HG03060 (cell line): ENCODE measurements at regions not wholly inside any gene's neighbourhood (a gene's known extent, or its start where the extent isn't known, plus 50 kb on each side); places are given as distances from the start of the nearest gene placed in this dataset.
"Not testable (repeated sequence)": the region's sequence is repeated elsewhere in the genome, so short reads cannot be mapped to it uniquely, and the experiment has no call there.

Experiments used
- ATAC-seq: cut with Tn5 transposase; IDR thresholded peaks from one replicate; pipeline ENCODE4 v1.9.1; 2021; ENCODE audit warnings: low read depth, moderate number of reproducible peaks; ENCODE audit not compliant: unreplicated experiment

DNA sequence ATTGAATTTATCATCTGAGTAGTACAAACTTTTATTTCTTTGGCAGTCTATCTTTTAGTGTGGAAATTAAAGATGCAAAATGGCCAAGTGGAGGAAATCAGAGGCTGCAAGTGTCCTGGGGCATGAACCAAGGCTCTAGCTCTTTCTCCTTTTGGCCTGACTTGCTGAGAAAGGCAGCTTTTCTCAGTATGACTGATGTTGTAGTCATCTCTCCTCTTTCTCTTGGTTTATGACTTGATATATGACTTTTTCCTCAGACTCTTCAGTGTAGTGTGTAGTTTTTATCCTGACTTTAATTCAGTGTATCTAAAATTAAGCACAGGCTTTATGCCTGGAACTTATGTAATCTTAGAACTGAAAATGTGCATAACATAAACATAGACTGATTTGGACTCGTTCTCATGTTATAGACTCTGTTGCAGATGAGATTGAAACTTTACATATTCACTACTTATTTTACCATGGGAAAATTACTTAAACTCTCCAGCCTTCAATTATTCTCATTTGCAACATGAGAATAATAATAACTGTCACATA lies 65.7 kb downstream of the SLITRK5 start:
- ATAC-seq: no peak

DNA sequence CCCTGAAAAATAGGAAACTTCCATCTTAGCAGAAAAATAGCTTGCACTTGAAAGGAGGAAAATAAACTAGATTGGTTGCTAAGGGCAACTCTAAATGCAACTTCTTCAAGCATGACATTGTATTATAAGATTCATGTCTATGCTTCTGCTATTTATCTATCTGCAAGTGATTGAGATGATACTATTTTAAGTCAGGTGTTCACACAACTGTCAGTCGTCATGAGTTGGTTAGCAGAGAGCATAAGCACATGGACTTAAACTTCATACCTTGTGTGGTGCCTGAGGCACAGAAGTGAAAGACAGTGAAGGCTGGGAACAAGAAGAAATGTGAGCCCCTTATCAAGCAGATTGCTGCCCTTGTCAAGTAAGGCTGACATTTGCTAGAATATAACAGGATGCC lies 82.9 kb downstream of the SLITRK5 start:
- ATAC-seq: no peak

DNA sequence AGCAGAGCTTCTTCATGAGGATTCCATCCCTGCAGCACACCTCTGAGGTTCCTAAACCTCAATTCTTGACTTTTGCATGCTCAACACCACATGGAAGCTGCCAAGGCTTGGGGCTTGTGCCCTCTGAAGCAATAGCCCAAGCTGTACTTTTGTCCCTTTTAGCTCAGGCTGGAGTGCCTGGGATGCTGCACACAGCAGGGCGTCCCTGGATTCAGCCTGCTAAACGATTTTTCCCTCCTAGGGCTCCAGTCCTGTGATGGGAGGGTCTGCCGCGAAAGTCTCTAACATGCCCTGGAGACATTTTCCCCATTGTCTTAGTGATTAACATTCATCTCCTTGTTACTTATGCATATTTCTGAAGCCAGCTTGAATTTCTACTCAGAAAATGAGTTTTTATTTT lies 98.3 kb downstream of the SLITRK5 start:
- no peak for ATAC-seq

DNA sequence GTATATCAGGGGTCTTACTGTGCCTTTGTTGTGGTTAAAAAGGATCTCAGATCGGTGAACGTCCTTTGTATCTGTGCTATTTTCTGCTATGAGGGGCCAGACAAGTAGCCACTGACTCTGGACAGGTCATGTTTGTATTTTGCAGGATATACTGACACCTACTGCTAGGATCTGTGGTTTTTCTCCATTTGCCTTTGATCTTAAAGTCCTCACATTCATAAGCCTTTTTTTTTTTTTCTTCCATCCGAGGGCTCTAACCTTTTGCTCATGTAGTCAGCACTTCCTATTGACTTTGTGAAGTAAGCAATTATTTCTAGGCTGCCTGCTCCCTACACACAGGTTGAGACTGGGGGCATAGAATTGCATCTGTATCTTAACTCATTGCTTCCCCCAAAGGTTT lies 106.2 kb downstream of the SLITRK5 start:
- no peak for ATAC-seq

DNA sequence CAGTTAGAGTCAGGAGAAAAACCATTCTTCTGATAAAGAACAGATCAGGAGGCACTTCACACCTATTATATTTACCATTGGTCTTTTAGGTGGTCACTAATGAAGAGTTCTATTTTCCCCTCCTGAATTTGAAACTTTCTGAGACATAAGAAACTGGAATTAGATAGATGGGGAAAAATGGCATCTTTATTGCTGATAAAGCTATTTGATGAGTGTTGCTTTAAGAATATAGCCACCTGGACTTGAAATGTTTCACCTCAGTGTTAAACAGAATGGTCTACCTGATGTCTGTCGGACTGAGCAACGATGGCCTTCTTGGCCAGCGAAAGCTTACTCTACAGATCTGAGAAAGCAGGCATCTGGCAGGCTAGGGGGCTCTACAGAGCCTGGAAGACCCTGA lies 107.0 kb downstream of the SLITRK5 start:
- ATAC-seq: no peak

DNA sequence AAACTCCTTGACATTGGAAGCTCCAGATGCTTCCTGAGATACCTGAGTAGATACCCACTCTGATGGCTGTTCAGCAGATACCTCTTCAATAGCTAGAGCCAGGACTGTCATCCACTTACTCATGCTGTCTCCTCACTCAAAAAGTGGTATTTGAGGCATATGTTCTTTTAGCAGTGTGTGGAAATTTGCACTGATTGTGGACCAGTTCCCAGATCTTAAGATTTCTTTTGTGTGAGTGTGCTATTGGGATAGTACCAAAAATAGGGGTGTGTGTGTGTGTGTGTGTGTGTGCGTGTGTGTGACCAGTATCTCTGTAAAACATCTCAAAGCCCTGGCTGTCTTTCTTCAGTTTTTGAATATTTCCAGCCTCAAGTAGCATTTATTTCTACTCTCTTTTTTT lies 108.3 kb downstream of the SLITRK5 start:
- no peak for ATAC-seq

DNA sequence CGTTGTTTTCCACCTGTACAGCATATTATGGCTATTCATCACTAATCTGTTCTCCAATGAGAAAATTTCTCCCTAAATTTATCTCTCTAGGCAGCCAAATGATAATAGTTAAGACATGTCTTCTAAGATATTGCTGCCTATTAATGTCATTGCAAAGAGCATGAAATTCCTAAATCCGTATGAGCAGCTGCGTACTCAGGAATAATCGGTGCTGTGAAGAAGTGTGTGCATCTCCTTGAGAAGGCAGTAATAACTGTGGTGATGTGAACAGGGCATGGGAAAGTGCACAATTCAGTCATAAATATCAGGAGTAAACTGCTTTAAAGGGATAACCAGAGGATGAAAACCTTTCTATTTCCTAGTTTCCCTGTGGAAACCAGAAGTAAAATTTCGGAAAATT lies 112.2 kb downstream of the SLITRK5 start:
- ATAC-seq: no peak

DNA sequence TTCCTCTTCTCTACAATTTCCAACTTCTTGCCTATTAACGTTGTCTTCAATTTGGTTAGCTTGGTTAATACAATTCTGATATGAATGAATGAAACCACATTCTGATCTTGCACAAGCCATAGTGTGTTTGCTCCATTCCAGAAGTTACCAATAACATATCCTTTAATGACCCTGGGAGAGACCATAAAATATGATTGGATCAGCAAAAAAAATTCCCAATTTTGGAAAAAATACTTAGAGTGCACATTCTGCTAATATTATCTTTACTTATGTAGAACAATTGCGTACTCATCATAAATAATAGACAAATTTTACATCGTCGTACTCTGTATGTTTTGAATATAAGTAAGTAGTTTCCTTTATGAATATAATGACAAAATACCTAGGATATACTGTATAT lies 117.2 kb downstream of the SLITRK5 start:
- no peak for ATAC-seq

DNA sequence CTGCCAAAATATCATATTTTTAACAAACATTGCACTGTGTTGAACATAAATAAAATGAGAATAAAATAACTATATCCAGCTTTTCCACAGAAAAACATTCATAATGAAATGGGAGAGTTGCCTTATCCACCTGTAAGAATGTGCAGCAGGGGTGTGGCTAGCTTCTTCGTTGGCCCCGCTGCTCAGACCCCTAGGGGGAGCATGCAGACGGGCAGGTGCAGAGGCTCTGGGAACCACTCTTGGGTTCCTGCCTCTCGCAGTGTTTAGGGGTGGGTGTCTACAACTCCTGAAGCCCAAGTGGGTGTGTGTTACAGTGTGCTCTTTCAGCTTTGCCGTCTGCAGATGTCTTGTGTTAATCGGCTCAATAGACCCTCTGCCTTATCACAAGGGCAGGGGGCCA lies 121.7 kb downstream of the SLITRK5 start:
- ATAC-seq: no peak

DNA sequence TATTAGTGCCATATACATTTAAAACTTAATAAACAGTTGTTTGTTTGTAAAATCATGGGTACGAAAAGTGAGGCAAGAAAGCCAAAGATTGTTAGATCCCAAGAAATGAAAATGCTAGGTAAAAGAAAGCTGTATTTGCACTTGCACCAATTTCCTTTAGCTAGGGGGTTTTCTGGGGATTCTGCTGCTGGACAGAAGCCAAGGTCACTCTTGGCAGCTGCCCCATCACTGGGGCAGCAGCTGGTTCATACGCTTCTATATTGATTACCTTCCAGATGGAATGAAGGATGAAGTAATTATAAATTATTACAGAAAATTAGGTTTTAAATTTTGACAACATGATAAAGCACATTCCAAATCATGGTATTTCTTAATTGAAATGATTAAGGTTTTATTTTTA lies 127.4 kb downstream of the SLITRK5 start:
- no peak for ATAC-seq

DNA sequence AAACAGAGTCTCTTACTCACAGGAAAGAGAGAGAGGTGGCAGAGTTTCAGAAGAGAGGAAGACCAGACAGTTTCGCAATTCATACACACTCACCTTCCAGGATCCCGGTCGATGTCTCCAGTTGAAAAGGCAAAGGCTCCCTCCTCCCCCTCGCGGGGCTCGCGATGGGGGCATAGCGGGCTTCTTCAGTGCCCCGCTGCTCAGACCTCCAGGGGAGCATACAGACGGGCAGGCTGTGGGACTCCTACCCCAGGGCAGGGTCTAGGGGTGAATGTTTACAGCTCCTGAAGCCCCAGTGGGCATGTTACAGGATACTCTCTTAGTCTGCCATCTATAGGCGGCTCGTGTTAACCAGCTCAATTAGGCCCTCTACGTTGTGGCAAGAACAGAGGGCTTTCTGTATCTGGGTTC lies 139.2 kb downstream of the SLITRK5 start:
- no peak for ATAC-seq

DNA sequence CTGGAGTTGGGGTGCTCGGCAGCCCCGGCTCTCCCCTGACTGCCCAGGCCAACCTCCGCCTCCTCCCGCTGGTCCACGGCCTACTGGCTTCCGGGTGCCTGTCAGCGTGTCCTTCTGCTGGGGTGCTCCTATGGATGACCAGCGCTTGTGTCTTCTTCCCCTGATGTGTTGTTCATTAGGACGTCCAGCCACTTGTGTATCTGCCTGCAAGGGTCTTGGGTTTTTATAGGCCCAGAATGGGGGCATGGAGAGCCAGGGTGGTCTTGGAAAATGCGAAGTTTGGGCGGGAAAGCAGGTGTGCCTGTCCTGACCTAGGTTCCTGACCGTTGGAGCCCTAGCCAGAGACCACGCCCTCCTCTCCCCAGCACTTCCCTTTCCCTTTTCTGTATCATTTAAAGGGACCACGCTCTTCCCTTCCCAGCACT lies 139.8 kb downstream of the SLITRK5 start:
- ATAC-seq: no peak

DNA sequence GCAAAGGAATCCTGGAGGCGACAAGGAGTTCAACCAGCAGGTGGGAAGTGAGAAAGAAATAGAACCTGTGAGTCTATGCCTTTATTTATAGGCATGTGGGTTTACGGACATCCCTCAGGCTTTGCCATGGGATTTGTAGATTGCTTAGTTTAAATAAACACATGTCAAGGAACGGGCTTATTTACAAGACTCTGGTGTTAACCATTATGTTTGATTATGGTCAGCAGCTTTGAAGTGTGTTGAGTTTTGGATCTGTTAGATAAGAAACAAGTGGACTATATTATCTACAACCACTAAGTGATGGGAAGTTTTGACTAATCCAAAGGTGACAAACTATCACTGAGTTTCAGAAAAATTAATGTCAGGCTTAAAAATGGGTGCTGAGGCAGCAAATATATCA lies 143.2 kb downstream of the SLITRK5 start:
- no peak for ATAC-seq

DNA sequence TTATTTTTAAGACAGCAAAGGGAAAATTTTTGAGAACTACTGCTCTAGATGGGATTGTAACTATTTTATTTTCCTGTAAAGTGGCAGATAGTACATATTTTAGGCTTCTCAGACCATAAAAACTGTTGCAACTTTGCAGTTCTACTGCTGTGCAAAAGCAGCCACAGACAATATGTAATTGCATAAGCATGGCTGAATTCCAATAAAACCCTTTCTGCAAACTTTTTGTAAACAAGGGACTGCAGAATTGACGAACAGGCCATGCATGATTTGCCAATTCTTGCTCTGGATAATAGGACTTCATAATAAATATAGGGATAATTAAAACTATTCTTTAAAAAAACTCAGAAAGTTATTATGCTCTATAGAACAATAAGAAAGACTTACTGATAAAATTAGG lies 149.1 kb downstream of the SLITRK5 start:
- no peak for ATAC-seq

DNA sequence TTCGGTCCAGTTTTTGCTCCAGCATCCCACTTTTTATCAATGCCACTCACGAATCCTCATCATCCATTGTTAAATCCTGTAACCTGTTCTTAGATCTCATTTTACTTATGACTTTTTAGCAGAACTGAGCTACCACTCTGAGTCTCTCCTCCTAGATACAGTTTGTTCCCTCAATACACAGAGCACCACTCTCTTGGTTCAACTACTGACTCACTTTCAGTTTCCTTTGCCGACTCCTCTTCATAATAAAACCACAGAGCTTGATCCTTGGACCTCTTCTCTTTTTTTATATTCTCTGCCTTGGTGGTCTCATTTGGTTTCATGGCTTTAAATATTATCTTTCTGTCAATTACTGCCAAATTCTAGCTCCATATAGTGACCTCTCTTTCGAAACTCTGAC lies 150.3 kb downstream of the SLITRK5 start:
- ATAC-seq: no peak

DNA sequence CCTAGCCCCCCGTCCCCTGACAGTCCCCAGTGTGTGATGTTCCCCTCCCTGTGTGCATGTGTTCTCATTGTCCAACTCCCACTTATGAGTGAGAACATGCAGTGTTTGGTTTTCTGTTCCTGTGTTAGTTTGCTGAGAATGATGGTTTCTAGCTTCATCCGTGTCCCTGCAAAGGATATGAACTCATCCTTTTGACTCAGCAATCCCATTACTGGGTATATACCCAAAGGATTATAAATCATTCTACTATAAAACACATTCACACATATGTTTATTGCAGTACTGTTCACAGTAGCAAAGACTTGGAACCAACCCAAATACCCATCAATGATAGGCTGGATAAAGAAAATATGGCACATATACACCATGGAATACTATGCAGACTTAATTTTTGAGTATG lies 155.1 kb downstream of the SLITRK5 start:
- ATAC-seq: not testable (repeated sequence)

DNA sequence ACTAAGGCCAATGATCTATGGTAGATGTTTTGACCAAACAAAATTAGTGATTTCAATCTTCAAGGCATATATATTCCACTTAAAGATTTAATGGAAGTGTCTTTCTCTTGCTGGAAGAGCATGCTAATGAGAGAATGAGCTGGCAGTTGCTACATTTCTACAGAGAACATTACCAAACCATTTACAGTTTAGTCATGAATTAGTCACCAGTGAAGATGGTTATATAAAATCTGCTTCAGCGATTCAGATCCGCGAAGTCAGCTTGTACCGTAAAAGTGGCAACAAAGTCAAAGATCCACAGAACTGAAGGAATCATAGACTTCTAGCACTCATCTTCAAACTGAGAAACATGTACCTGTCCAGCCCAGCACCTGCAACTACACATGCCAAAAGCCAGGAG lies 156.3 kb downstream of the SLITRK5 start:
- no peak for ATAC-seq

DNA sequence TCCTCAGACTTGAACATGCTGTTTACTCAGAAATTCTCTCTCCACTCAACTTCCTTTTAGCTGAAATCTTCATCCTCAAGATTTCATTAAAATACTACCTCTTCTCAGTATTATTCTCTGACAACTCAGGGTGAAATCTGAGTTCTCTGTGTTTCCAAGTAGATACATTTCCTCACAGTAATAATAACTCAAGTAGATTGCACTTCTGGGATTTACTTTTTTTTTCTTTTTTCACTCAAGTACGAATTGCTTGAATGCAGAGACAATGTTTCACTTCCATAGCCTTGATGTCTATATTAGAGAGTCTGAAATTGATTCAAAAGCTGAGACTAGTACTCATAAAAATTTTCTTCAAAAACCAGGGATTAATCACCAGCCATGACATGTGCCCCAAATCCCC lies 166.4 kb downstream of the SLITRK5 start:
- no peak for ATAC-seq

DNA sequence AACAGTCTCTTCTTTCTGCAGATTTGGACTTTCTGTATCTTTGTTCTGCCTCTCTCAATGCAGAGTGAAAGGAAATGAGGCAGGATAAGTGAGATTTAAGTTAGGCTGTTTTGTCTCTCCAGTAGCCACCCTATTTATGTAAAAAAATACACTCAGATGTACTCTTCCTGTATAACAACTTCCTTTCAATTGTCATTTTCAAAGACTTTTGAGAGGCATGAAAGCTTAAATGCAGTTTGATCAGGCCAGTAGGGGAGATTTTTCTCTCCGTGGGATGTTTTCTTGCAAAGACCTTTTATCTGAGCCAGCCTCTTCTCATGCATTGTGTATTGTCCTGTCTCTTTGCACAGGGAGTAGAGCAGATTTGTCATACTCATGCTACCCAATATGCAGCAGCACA lies 166.8 kb downstream of the SLITRK5 start:
- no peak for ATAC-seq

DNA sequence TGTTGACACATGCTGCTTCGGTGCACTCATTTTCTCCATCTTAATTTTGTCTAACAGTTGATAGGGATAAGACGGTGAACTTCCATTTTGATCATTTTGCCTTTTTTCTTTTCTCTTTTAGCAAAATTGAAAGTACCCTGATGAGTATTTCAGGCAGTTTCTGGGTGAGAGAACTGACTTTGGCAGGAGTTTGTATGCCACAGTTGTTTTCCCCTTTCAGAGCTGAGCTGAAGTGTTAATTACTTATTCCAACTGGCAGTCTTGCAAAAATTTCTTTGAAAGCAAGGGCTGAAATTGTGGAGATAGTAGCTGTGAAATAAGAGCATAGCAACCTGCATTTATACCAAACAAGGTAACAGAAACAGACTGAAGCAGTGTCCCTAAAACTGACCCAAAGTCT lies 180.2 kb downstream of the SLITRK5 start:
- no peak for ATAC-seq

DNA sequence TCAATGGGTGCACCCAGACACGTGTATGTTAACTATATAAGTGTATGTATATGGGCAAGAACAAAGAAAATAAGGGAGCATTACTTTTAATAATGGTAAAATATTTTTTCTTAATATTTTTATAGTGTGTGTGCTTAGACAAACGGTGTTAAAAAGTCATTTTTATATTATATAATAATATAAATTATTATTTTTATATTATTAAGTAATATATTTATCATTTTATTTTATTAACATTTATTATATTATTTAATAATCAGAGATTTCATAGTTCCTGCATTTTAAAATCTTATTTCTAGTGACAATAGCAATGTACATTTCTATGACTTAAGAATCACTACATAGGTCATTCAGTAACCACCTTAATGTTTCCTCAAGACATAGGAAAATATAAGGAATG lies 184.4 kb downstream of the SLITRK5 start:
- no peak for ATAC-seq

DNA sequence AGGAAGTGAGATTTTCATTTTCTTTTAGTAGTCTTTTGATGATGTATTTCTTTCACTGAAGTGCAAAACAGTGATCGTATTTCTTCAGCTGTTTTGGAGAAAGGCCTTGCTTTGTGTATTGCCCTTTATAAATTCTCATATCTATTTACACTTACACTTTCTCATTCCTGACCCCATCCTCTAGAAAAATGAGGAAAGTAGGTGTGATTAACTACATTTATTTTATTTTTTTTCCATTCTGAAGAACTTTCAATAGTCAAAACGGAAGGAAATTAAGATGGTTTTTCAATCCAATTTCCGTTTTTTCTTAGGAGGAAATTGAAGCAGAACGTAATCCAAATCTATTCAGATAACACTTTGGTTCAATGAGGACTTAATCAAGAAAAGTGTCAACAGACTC lies 188.1 kb downstream of the SLITRK5 start:
- ATAC-seq: no peak

DNA sequence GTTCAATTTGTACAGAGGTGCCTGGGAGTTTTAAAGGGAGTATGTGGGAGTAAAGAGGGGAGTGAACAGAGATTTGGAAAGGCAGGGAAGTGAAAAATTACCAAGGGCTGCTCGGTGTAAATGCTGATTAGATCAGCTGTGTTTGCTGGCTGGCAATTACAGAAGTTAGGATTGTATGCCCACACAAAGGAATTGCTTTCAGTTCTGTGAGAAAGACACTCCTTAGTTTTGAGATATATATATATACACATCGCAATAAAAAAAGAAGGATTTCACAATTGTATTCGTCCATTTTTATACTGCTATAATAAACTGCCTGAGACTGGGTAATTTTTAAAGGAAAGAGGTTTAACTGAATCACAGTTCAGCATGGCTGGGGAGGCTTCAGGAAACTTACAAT lies 196.3 kb downstream of the SLITRK5 start:
- ATAC-seq: no peak
